Naive thymus-derived CD8-positive, alpha-beta T cell (primary cell): ENCODE measurements at regions not wholly inside any gene's neighbourhood (a gene's known extent, or its start where the extent isn't known, plus 50 kb on each side); places are given as distances from the start of the nearest gene placed in this dataset.
"Not testable (repeated sequence)": the region's sequence is repeated elsewhere in the genome, so short reads cannot be mapped to it uniquely, and the experiment has no call there.

ENCODE experiments used
- ATAC-seq, 2 donors: fragments of 150-1000 bp; cut with Tn5 transposase in 1 of 2; sonication (Bioruptor Pico), chemical (Tn5 transposase) in 1 of 2; 1 replicate in 1 of 2; 2 replicates in 1 of 2; pipeline ENCODE4 v1.10.0; 2021; ENCODE audit warnings: mild to moderate bottlenecking in 2 of 2, moderate library complexity in 2 of 2
- POLR2A ChIA-PET: fragments of 350-600 bp; sonication (Branson Sonifier 250); formaldehyde crosslinking; loops from one replicate; lab custom pipeline; 2021; ENCODE audit warnings: antibody characterized with exemption; lab: Charles Lee
- DNase-seq, 10 donors: peaks; one replicate each; pipeline versions ENCODE4 v3.0.0 to v3.0.0-alpha.2; 2020 to 2022
- H3K27ac Mint-ChIP-seq, 10 donors: one replicate each; pipeline ENCODE4 v1.8.0; 2020 to 2022; ENCODE audit warnings: mild to moderate bottlenecking in 10 of 10, mixed read lengths in 10 of 10, moderate library complexity in 4 of 10, inconsistent platforms in 1 of 10
- H3K27me3 Mint-ChIP-seq, 5 donors: one replicate each; pipeline ENCODE4 v1.8.0; 2021 to 2022; ENCODE audit warnings: mixed read lengths in 5 of 5
- H3K36me3 Mint-ChIP-seq, 3 donors: one replicate each; pipeline ENCODE4 v1.8.0; 2020 to 2022; ENCODE audit warnings: mixed read lengths in 3 of 3, mild to moderate bottlenecking in 2 of 3, inconsistent platforms in 1 of 3
- H3K4me1 Mint-ChIP-seq, 4 donors: one replicate each; pipeline ENCODE4 v1.8.0; 2021 to 2022; ENCODE audit warnings: mixed read lengths in 4 of 4
- H3K4me3 Mint-ChIP-seq, 10 donors: one replicate each; pipeline ENCODE4 v1.8.0; 2020 to 2022; ENCODE audit warnings: mild to moderate bottlenecking in 10 of 10, mixed read lengths in 10 of 10, moderate library complexity in 6 of 10, inconsistent platforms in 1 of 10
- H3K9me3 Mint-ChIP-seq, 9 donors: one replicate each; pipeline ENCODE4 v1.8.0; 2020 to 2022; ENCODE audit warnings: mixed read lengths in 9 of 9, mild to moderate bottlenecking in 3 of 9, inconsistent platforms in 1 of 9, moderate library complexity in 1 of 9

DNA sequence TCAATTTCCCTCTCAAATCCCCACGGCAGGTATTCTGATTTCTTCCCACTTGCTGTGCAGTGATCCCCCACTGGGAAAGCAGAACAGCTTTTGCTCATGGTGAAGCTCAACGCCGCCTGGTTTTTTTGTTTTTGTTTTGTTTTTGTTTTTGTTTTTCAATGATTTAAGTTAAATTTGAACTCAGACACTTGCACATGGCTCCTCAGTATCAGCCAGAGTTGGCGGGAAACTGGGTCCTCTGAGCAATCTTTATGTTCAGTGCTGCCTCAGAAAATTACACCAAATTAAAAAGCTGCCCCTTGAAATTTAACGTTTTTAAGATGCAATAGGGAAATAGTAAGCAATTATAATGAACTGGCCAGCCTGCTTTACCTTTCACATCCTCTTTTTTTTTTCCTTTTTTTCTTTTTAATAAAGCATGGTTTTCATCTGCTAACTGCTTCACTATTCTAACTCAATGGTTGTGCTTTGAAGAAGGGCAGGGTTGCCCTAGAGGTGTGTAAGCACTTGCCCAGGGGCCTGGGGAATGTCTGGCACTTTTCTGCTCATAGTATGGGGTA is 277.0 kb upstream of the HNRNPA3 start:
- peaks cover 0 to 2% (median 0%) of the 10 kb centered on the region in 3 donors for H3K36me3 Mint-ChIP-seq
- ATAC-seq (no peak), DNase-seq (no peak)
- no peak overlapping the region for H3K4me3 Mint-ChIP-seq
- POLR2A ChIA-PET = no interaction called here
- H3K4me1 Mint-ChIP-seq = peaks cover 0 to 20% (median 13%) of the 10 kb centered on the region in 4 donors
- H3K27ac Mint-ChIP-seq = no peak overlapping the region
- no peaks in the 10 kb centered on the region for H3K9me3 Mint-ChIP-seq
- peaks cover 0 to 9% (median 2%) of the 10 kb centered on the region in 5 donors for H3K27me3 Mint-ChIP-seq

DNA sequence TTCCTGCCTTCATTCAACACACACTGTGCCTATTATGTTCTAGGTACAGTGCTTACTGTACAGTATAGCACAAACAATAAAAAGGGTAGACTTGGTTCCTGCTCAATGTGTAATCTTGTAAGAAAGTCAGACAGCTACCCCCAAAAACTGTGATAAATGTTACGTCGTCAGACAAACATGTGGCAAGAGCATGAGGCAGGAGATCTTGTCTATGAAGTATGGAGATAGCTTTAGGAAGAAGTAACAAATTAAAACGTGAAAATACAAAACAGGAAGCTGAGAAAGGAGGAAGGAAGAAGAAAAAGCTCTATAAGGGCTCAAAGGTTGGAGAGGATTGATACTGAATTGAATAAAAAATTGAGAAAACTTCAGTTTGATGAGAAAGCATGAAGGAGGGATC is 276.2 kb upstream of the HNRNPA3 start:
- Mint-ChIP-seq H3K27me3 (peaks cover 0 to 12% (median 2%) of the 10 kb centered on the region in 5 donors), H3K4me1 (peaks cover 0 to 24% (median 13%) of the 10 kb centered on the region in 4 donors), H3K27ac (peak overlapping the region in 2 of 10 donors; percentile 5 to 7), H3K9me3 (no peaks in the 10 kb centered on the region), H3K36me3 (peaks cover 0 to 2% (median 0%) of the 10 kb centered on the region in 3 donors), H3K4me3 (peak overlapping the region in 1 of 10 donors; percentile 2)
- POLR2A ChIA-PET = no interaction called here
- DNase-seq (no peak), ATAC-seq (no peak)

- DNase-seq = no peak
- H3K27me3 Mint-ChIP-seq = peaks cover 0 to 5% (median 0%) of the 10 kb centered on the region in 5 donors
- H3K4me1 Mint-ChIP-seq = peaks cover 0 to 8% (median 0%) of the 10 kb centered on the region in 4 donors
- peaks cover 0 to 9% (median 3%) of the 10 kb centered on the region in 3 donors for H3K36me3 Mint-ChIP-seq
- peaks cover 0 to 16% (median 5%) of the 10 kb centered on the region in 9 donors for H3K9me3 Mint-ChIP-seq
- no peak overlapping the region for H3K27ac Mint-ChIP-seq
- no peak for ATAC-seq
- POLR2A ChIA-PET = no interaction called here
- no peak overlapping the region for H3K4me3 Mint-ChIP-seq
Observed at GRCh38 chr2:176944998-176945397, 267.6 kb upstream of the HNRNPA3 start.

DNA sequence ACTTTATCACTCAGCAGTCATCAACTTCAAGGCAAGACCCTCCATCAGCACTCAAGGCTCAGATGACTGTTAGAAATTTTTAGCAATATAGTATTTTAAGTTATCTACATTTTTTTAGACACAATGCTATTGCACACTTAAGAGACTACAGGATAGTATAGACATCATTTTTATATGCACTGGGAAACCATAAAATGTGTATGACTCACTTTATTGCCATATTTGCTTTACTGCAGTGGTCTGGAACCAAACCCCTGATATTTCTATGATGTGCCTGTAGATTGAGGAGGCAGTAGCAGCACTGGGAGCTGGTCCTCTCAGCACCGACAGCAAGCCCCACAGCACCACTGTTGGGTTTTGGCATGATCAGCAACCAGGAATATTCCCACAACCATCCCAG is 264.8 kb upstream of the HNRNPA3 start:
- POLR2A ChIA-PET = no interaction called here
- ATAC-seq = no peak
- H3K27ac Mint-ChIP-seq = no peak overlapping the region

GRCh38 chr2:176951218-176951617 is 261.4 kb upstream of the HNRNPA3 start:
- ATAC-seq, H3K4me1 Mint-ChIP-seq, H3K4me3 Mint-ChIP-seq, POLR2A ChIA-PET, H3K27me3 Mint-ChIP-seq, DNase-seq, H3K27ac Mint-ChIP-seq: not testable (repeated sequence)
- Mint-ChIP-seq H3K9me3 (peaks cover 0 to 22% (median 10%) of the 10 kb centered on the region in 9 donors), H3K36me3 (peaks cover 0 to 15% (median 6%) of the 10 kb centered on the region in 3 donors)

More for the DNA sequence above, 264.8 kb upstream of the HNRNPA3 start:
- Mint-ChIP-seq H3K4me1 (no peaks in the 10 kb centered on the region), H3K36me3 (peaks cover 0 to 15% (median 3%) of the 10 kb centered on the region in 3 donors), H3K4me3 (no peak overlapping the region), H3K27me3 (peaks cover 0 to 2% (median 0%) of the 10 kb centered on the region in 5 donors), H3K9me3 (peaks cover 0 to 22% (median 10%) of the 10 kb centered on the region in 9 donors)
- no peak for DNase-seq

DNA sequence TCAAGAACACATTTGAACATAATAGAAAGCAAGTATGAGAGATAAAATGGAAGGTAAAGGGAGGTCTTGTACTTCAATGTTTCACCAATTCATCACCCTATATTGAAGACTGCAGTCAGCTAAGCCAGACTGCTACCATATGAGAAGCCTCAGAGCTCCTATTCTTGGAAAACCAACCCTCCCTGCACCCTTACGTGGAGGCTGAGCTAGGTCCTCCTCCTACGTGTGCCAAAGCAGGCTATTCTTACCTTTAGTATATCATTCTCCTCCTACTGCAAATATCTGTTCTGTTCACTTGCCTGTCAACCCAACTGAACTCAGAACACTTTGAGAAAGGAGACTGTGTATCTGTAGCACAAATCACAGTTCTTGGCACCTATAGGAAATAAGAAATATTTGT is 255.8 kb upstream of the HNRNPA3 start:
- H3K27ac Mint-ChIP-seq = no peak overlapping the region
- POLR2A ChIA-PET = no interaction called here
- H3K4me3 Mint-ChIP-seq = no peak overlapping the region
- peaks cover 0 to 3% (median 0%) of the 10 kb centered on the region in 3 donors for H3K36me3 Mint-ChIP-seq
- ATAC-seq = no peak
- no peak for DNase-seq
- peaks cover 0 to 4% (median 1%) of the 10 kb centered on the region in 4 donors for H3K4me1 Mint-ChIP-seq
- peaks cover 0 to 7% (median 0%) of the 10 kb centered on the region in 5 donors for H3K27me3 Mint-ChIP-seq
- H3K9me3 Mint-ChIP-seq = no peaks in the 10 kb centered on the region

GRCh38 chr2:176959614-176960013 is 253.0 kb upstream of the HNRNPA3 start:
- H3K36me3 Mint-ChIP-seq = no peaks in the 10 kb centered on the region
- H3K4me3 Mint-ChIP-seq = no peak overlapping the region
- no peaks in the 10 kb centered on the region for H3K9me3 Mint-ChIP-seq
- no peak for DNase-seq
- POLR2A ChIA-PET = no interaction called here
- no peak for ATAC-seq
- peaks cover 0 to 4% (median 1%) of the 10 kb centered on the region in 4 donors for H3K4me1 Mint-ChIP-seq
- peaks cover 0 to 16% (median 5%) of the 10 kb centered on the region in 5 donors for H3K27me3 Mint-ChIP-seq
- H3K27ac Mint-ChIP-seq = peak overlapping the region in 1 of 10 donors; percentile 55

DNA sequence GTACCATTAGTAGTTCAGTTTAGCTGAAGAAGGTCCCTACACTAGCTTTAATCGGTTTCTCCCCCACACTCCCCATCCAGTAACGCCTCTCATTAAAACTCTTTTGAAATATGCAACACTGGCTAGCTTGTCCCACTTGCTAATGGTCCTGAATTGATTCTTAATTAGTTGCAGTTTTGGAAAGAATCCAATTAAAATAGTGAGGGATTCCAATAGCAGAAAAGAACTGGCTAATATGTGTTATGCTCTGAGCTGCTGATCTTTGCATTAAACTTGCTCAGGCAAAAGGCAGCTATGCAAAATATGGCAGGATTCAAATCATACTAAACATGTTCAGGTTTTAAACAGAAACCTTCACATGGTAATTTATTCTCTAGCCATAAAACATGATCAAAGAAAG is 252.5 kb upstream of the HNRNPA3 start:
- ATAC-seq (no peak), DNase-seq (no peak)
- POLR2A ChIA-PET = no interaction called here
- Mint-ChIP-seq H3K27me3 (peaks cover 0 to 16% (median 5%) of the 10 kb centered on the region in 5 donors), H3K9me3 (no peaks in the 10 kb centered on the region), H3K4me3 (no peak overlapping the region), H3K36me3 (no peaks in the 10 kb centered on the region), H3K27ac (no peak overlapping the region), H3K4me1 (peaks cover 0 to 4% (median 1%) of the 10 kb centered on the region in 4 donors)

DNA sequence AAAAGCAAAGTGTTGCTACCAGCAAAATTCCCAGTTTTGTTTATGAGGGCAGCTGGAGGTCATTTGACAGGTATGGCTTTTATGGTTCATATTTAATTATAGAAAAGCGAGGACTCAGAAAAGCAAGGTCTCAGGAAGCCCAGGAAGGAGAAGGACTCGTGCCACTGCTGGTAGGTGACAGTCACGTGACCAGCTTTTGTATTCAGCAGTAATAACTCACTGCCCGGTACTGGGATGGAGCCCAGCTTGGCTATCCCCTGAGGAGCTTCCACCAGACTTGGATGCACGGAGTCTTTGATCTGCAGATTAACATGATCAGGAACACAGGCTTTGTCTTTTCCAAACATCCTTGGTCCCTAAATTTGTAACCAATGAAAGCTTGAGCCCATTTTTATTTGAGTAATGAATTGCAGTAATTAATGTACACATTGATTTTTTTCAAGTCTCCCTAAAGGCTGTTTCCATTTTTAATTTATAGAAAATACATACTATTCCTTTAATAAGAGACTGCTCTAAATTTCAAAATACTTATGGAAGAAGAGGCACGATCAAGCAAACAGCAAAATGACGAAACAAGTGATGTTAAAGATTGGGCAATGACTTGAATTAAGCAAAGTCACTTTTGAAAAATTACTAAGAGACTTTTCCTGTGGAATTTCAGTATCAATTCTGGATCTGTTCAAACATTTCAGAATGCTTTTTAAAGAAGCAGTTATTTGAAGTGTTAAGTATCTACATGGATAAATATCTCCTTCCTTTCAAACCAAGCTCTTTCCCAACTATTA is 251.7 kb upstream of the HNRNPA3 start:
- Mint-ChIP-seq H3K27me3 (peaks cover 0 to 16% (median 5%) of the 10 kb centered on the region in 5 donors), H3K9me3 (no peaks in the 10 kb centered on the region), H3K4me3 (no peak overlapping the region), H3K4me1 (peaks cover 0 to 4% (median 1%) of the 10 kb centered on the region in 4 donors), H3K36me3 (no peaks in the 10 kb centered on the region), H3K27ac (no peak overlapping the region)
- DNase-seq = no peak
- ATAC-seq = no peak
- POLR2A ChIA-PET = no interaction called here

GRCh38 chr2:176961775-176962619 is 250.6 kb upstream of the HNRNPA3 start:
- no peak overlapping the region for H3K27ac Mint-ChIP-seq
- POLR2A ChIA-PET = no interaction called here
- H3K27me3 Mint-ChIP-seq = peaks cover 0 to 16% (median 5%) of the 10 kb centered on the region in 5 donors
- no peaks in the 10 kb centered on the region for H3K36me3 Mint-ChIP-seq
- H3K9me3 Mint-ChIP-seq = no peaks in the 10 kb centered on the region
- H3K4me1 Mint-ChIP-seq = peaks cover 0 to 4% (median 1%) of the 10 kb centered on the region in 4 donors
- ATAC-seq = no peak
- DNase-seq = no peak
- no peak overlapping the region for H3K4me3 Mint-ChIP-seq

GRCh38 chr2:176963568-176964287 is 248.9 kb upstream of the HNRNPA3 start:
- DNase-seq = no peak
- H3K27me3 Mint-ChIP-seq = peaks cover 0 to 16% (median 5%) of the 10 kb centered on the region in 5 donors
- no peaks in the 10 kb centered on the region for H3K9me3 Mint-ChIP-seq
- no peak overlapping the region for H3K27ac Mint-ChIP-seq
- POLR2A ChIA-PET = no interaction called here
- peaks cover 0 to 4% (median 1%) of the 10 kb centered on the region in 4 donors for H3K4me1 Mint-ChIP-seq
- H3K36me3 Mint-ChIP-seq = no peaks in the 10 kb centered on the region
- ATAC-seq = no peak
- no peak overlapping the region for H3K4me3 Mint-ChIP-seq

GRCh38 chr2:176967911-176968450 is 244.6 kb upstream of the HNRNPA3 start:
- DNase-seq (no peak), ATAC-seq (no peak)
- H3K36me3 Mint-ChIP-seq = no peaks in the 10 kb centered on the region
- peak overlapping the region in 1 of 10 donors; percentile 34 for H3K27ac Mint-ChIP-seq
- peaks cover 0 to 6% (median 5%) of the 10 kb centered on the region in 5 donors for H3K27me3 Mint-ChIP-seq
- H3K9me3 Mint-ChIP-seq = no peaks in the 10 kb centered on the region
- no peak overlapping the region for H3K4me3 Mint-ChIP-seq
- H3K4me1 Mint-ChIP-seq = no peaks in the 10 kb centered on the region
- POLR2A ChIA-PET = no interaction called here
